ENCODE measurements at regions not wholly inside any gene's neighbourhood (a gene's known extent, or its start where the extent isn't known, plus 50 kb on each side); places are given as distances from the start of the nearest gene placed in this dataset.

- Histone ChIP-seq H3K9me3 (peaks cover 0 to 8% (median 0%) of the 10 kb centered on the region in 12 donors), H3K4me3 (no peak overlapping the region), H3K4me1 (no peaks in the 10 kb centered on the region), H3K27ac (no peak overlapping the region), H3K36me3 (no peaks in the 10 kb centered on the region), H3K27me3 (no peaks in the 10 kb centered on the region)
- ATAC-seq (no peak), DNase-seq (no peak)
- 87 to 98% (median 94%) methylated on average over 2 of the region's 2 CpGs for WGBS, 4 donors
- intact Hi-C loops (cut with DNase I), result no loop called here
- TF ChIP-seq POLR2A (IDR thresholded peaks at IDR 0.05) (no peak), CTCF (IDR thresholded peaks at IDR 0.05) (no peak)
Measured at GRCh38 chr4:85298037-85298436, 176.9 kb upstream of the ARHGAP24 start.

GRCh38 chr4:85302193-85302736 lies 172.7 kb upstream of the ARHGAP24 start:
- intact Hi-C loops (cut with DNase I), result no loop called here
- TF ChIP-seq CTCF (IDR thresholded peaks at IDR 0.05), result no peak
- no peak for TF ChIP-seq POLR2A (IDR thresholded peaks at IDR 0.05)
- Histone ChIP-seq H3K27me3 (no peaks in the 10 kb centered on the region), H3K27ac (no peak overlapping the region), H3K4me3 (no peak overlapping the region), H3K36me3 (no peaks in the 10 kb centered on the region), H3K4me1 (peaks cover 0 to 8% (median 0%) of the 10 kb centered on the region in 12 donors), H3K9me3 (no peaks in the 10 kb centered on the region)
- DNase-seq (no peak), ATAC-seq (peak in 1 of 4 donors; percentile 13)
- WGBS, 4 donors, result 84 to 93% (median 88%) methylated on average over 3 of the region's 3 CpGs

GRCh38 chr4:85302756-85303155 lies 172.2 kb upstream of the ARHGAP24 start:
- TF ChIP-seq CTCF (IDR thresholded peaks at IDR 0.05), result no peak
- TF ChIP-seq POLR2A (IDR thresholded peaks at IDR 0.05), result no peak
- Histone ChIP-seq H3K36me3 (no peaks in the 10 kb centered on the region), H3K27me3 (no peaks in the 10 kb centered on the region), H3K27ac (no peak overlapping the region), H3K9me3 (peaks cover 0 to under 1% (median 0%) of the 10 kb centered on the region in 12 donors), H3K4me3 (no peak overlapping the region), H3K4me1 (peaks cover 0 to 8% (median 0%) of the 10 kb centered on the region in 12 donors)
- intact Hi-C loops (cut with DNase I), result no loop called here
- ATAC-seq (peak in 1 of 4 donors; percentile 15), DNase-seq (no peak)
- WGBS, 4 donors, result 84 to 89% (median 86%) methylated on average over 4 of the region's 4 CpGs

GRCh38 chr4:85318415-85318814 lies 156.5 kb upstream of the ARHGAP24 start:
- H3K36me3 ChIP-seq, result no peaks in the 10 kb centered on the region
- DNase-seq (no peak), ATAC-seq (no peak)
- TF ChIP-seq POLR2A (IDR thresholded peaks at IDR 0.05) (no peak), CTCF (IDR thresholded peaks at IDR 0.05) (peak in 2 of 12 donors; percentile 19 to 39)
- no peak overlapping the region for H3K27ac ChIP-seq
- peaks cover 0 to 29% (median 6%) of the 10 kb centered on the region in 12 donors for H3K9me3 ChIP-seq
- no peak overlapping the region for H3K4me3 ChIP-seq
- H3K27me3 ChIP-seq, result no peaks in the 10 kb centered on the region
- peaks cover 0 to 14% (median 0%) of the 10 kb centered on the region in 12 donors for H3K4me1 ChIP-seq
- intact Hi-C loops (cut with DNase I), result loop anchor here in 1 of 10 donors (10.0 kb wide), 1 partner anchor 46 kb away; no protein-coding TSS in a partner anchor
